ENCODE measurements at regions not wholly inside any gene's neighbourhood (a gene's known extent, or its start where the extent isn't known, plus 50 kb on each side); places are given as distances from the start of the nearest gene placed in this dataset.
"Not testable (repeated sequence)": the region's sequence is repeated elsewhere in the genome, so short reads cannot be mapped to it uniquely, and the experiment has no call there.

GRCh38 chr3:182000447-182000846, 288.7 kb downstream of the SOX2 start:
- DNase-seq = no peak

GRCh38 chr3:182005219-182005618, 293.5 kb downstream of the SOX2 start:
- DNase-seq = no peak

- no peak for DNase-seq
These were observed 294.0 kb downstream of the SOX2 start for GRCh38 chr3:182005701-182006100.

- DNase-seq = no peak
These were observed 294.7 kb downstream of the SOX2 start for GRCh38 chr3:182006431-182006830.

- DNase-seq = no peak
These were observed 295.7 kb downstream of the SOX2 start for GRCh38 chr3:182007441-182007840.

GRCh38 chr3:182018361-182018760, 306.6 kb downstream of the SOX2 start:
- no peak for DNase-seq

GRCh38 chr3:182019926-182020325, 308.2 kb downstream of the SOX2 start:
- no peak for DNase-seq

GRCh38 chr3:182023843-182024242, 312.1 kb downstream of the SOX2 start:
- DNase-seq = no peak

GRCh38 chr3:182027366-182027765, 315.6 kb downstream of the SOX2 start:
- no peak for DNase-seq

GRCh38 chr3:182028081-182028480, 316.4 kb downstream of the SOX2 start:
- DNase-seq = no peak

GRCh38 chr3:182034231-182034630, 322.5 kb downstream of the SOX2 start:
- not testable (repeated sequence) for DNase-seq

- no peak for DNase-seq
These were observed 323.6 kb downstream of the SOX2 start for GRCh38 chr3:182035324-182035723.

GRCh38 chr3:182036382-182036781, 324.7 kb downstream of the SOX2 start:
- DNase-seq = no peak

- no peak for DNase-seq
These were observed 330.1 kb downstream of the SOX2 start for GRCh38 chr3:182041668-182042291.

GRCh38 chr3:182045736-182046135, 334.0 kb downstream of the SOX2 start:
- no peak for DNase-seq

GRCh38 chr3:182046166-182046764, 334.5 kb downstream of the SOX2 start:
- no peak for DNase-seq

GRCh38 chr3:182050932-182051331, 339.2 kb downstream of the SOX2 start:
- DNase-seq = no peak

- DNase-seq = no peak
These were observed 340.6 kb downstream of the SOX2 start for GRCh38 chr3:182052332-182052731.

- no peak for DNase-seq
These were observed 341.0 kb downstream of the SOX2 start for GRCh38 chr3:182052757-182053156.

- no peak for DNase-seq
These were observed 346.8 kb downstream of the SOX2 start for GRCh38 chr3:182058488-182058887.

GRCh38 chr3:182063742-182064141, 352.0 kb downstream of the SOX2 start:
- no peak for DNase-seq

- DNase-seq = no peak
These were observed 355.7 kb downstream of the SOX2 start for GRCh38 chr3:182067423-182067822.

- DNase-seq = no peak
These were observed 366.6 kb downstream of the SOX2 start for GRCh38 chr3:182078316-182078715.

GRCh38 chr3:182078929-182079328, 367.2 kb downstream of the SOX2 start:
- DNase-seq = no peak

GRCh38 chr3:182081096-182081495, 369.4 kb downstream of the SOX2 start:
- no peak for DNase-seq

Measured in dermis blood vessel endothelial cell (primary cell).